PC-9 (cell line): ENCODE measurements at regions not wholly inside any gene's neighbourhood (a gene's known extent, or its start where the extent isn't known, plus 50 kb on each side); places are given as distances from the start of the nearest gene placed in this dataset.

Experiments
- BruUV-seq: library from RNA; stranded (reverse); fragments of 400-500 nt; replicated peaks from 2 replicates; lab custom pipeline; 2021; lab: Mats Ljungman, UMichigan
- CTCF ChIA-PET: fragments of 300-600 bp; sonication (Branson Sonifier 250); formaldehyde crosslinking; loops from one replicate; lab custom pipeline; 2022; ENCODE audit warnings: antibody characterized with exemption; lab: Charles Lee
- POLR2A ChIA-PET: fragments of 300-600 bp; sonication (Branson Sonifier 250); formaldehyde crosslinking; loops from one replicate; lab custom pipeline; 2022; ENCODE audit warnings: antibody characterized with exemption; ENCODE audit not compliant: unreplicated experiment; lab: Charles Lee
- DNase-seq, 2 experiments: peaks; one replicate each; pipeline versions ENCODE4 v3.0.0 to v3.0.0-alpha.2; 2015 to 2022; ENCODE audit warnings: mixed read lengths in 1 of 2
- H2AFZ ChIP-seq: fragments of 200-600 bp; sonication (generic); 2 replicates; pipeline ENCODE4 v1.8.1; 2017; ENCODE audit warnings: antibody characterized with exemption
- H3F3A ChIP-seq: fragments of 200-600 bp; sonication (generic); 2 replicates; pipeline ENCODE4 v1.8.1; 2017; ENCODE audit warnings: antibody characterized with exemption, mild to moderate bottlenecking, low read depth; ENCODE audit not compliant: insufficient read depth
- H3K27ac ChIP-seq: fragments of 200-600 bp; sonication (generic); 2 replicates; pipeline ENCODE4 v1.6.1; 2016; ENCODE audit warnings: mixed run types
- H3K27me3 ChIP-seq: fragments of 200-600 bp; sonication (generic); 2 replicates; pipeline ENCODE4 v1.6.1; 2016; ENCODE audit warnings: low read depth, mixed run types; ENCODE audit not compliant: insufficient read depth
- H3K36me3 ChIP-seq: fragments of 200-600 bp; sonication (generic); 2 replicates; pipeline ENCODE4 v1.6.1; 2016; ENCODE audit warnings: low read depth, mixed run types
- H3K4me1 ChIP-seq: fragments of 200-600 bp; sonication (generic); replicated peaks from 2 replicates; pipeline ENCODE4 v1.6.1; 2016; ENCODE audit warnings: mixed run types; ENCODE audit not compliant: insufficient read depth
- H3K4me2 ChIP-seq: fragments of 200-600 bp; sonication (generic); 2 replicates; pipeline ENCODE4 v1.6.1; 2017; ENCODE audit warnings: mixed run types
- H3K4me3 ChIP-seq: fragments of 200-600 bp; sonication (generic); 2 replicates; pipeline ENCODE4 v1.6.1; 2016; ENCODE audit warnings: mixed run types
- H3K79me2 ChIP-seq: fragments of 200-600 bp; sonication (generic); 2 replicates; pipeline ENCODE4 v1.6.1; 2017; ENCODE audit warnings: low read depth, mixed run types
- H3K9me2 ChIP-seq: fragments of 200-600 bp; sonication (generic); 2 replicates; pipeline ENCODE4 v1.8.1; 2017; ENCODE audit warnings: mild to moderate bottlenecking; ENCODE audit not compliant: insufficient read depth
- H3K9me3 ChIP-seq: fragments of 200-600 bp; sonication (generic); 2 replicates; pipeline ENCODE4 v1.8.1; 2016; ENCODE audit warnings: low read depth; ENCODE audit not compliant: insufficient read depth
- H4K20me1 ChIP-seq: fragments of 200-600 bp; sonication (generic); 2 replicates; pipeline ENCODE4 v1.8.1; 2017; ENCODE audit not compliant: insufficient read depth
- EZH2 ChIP-seq: fragments of 200-600 bp; sonication (generic); IDR thresholded peaks from 2 replicates; pipeline ENCODE4 v1.8.0; 2017; ENCODE audit warnings: antibody characterized with exemption, low read depth
- intact Hi-C: fragments of 100-400 bp; cut with micrococcal nuclease; formaldehyde crosslinking; loops from one replicate; pipeline ENCODE4 v1.10.0; 2022; ENCODE audit not compliant: unreplicated experiment
- TF ChIP-seq, protein P1 (sequence below): fragments of 200-600 bp; sonication (generic); conservative IDR thresholded peaks from 2 replicates; pipeline ENCODE4 v1.6.1; 2017; ENCODE audit warnings: mixed run types, antibody characterized with exemption, mild to moderate bottlenecking, moderate library complexity

DNA sequence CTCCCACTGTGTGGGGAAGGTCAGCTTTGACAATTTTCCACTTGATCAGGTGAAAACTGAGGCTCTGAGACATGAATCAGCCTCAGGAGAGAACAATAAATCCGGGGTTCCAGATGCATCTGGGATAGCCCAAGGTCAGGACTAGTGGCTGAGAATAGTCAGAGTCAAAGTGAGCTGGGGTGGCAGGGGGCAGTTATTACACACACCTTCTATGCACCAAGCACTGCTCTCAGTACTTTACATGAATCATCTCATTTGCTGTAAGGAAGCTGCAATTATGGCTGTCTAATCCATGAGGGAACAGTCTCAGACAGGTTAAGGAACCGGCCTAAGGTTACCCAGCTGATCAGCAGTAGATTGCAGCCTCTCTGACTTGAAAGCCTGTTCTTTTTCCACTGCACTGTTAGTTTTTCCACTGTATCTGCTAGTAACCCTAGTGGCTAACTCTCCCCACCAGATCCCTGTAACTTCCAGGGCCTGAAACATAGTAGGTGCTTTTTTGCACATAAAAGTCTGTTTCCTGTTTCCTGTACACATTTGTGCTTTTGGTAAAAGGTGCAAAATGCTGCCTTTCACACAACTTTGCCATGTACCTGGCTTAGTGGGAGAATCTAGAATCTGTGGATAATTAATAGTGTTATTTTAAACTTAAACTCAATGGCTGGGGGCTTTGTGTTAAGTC is 125.9 kb downstream of the EMX2 start:
- H3K27ac ChIP-seq = no peak overlapping the region
- H3K4me1 ChIP-seq = 0 out of 2 replicates have a peak, but pooled peaks cover 3% of the 10 kb centered on the region
- H3K36me3 ChIP-seq = no peaks in the 10 kb centered on the region
- no peak overlapping the region for H3K4me2 ChIP-seq
- TF ChIP-seq EZH2 = no peak
- TF ChIP-seq, protein P1, sequence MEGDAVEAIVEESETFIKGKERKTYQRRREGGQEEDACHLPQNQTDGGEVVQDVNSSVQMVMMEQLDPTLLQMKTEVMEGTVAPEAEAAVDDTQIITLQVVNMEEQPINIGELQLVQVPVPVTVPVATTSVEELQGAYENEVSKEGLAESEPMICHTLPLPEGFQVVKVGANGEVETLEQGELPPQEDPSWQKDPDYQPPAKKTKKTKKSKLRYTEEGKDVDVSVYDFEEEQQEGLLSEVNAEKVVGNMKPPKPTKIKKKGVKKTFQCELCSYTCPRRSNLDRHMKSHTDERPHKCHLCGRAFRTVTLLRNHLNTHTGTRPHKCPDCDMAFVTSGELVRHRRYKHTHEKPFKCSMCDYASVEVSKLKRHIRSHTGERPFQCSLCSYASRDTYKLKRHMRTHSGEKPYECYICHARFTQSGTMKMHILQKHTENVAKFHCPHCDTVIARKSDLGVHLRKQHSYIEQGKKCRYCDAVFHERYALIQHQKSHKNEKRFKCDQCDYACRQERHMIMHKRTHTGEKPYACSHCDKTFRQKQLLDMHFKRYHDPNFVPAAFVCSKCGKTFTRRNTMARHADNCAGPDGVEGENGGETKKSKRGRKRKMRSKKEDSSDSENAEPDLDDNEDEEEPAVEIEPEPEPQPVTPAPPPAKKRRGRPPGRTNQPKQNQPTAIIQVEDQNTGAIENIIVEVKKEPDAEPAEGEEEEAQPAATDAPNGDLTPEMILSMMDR = no peak
- H3K27me3 ChIP-seq = no peaks in the 10 kb centered on the region
- intact Hi-C loops = no loop called here
- no peak overlapping the region for H3K4me3 ChIP-seq
- CTCF ChIA-PET = no interaction called here
- POLR2A ChIA-PET = no interaction called here
- DNase-seq = no peak
- H4K20me1 ChIP-seq = no peaks in the 10 kb centered on the region
- no peaks in the 10 kb centered on the region for H3F3A ChIP-seq
- no peak overlapping the region for H2AFZ ChIP-seq
- no TSS peak for BruUV-seq
- no peaks in the 10 kb centered on the region for H3K9me3 ChIP-seq
- H3K79me2 ChIP-seq = no peaks in the 10 kb centered on the region
- H3K9me2 ChIP-seq = no peaks in the 10 kb centered on the region

- Histone ChIP-seq H3K27me3 (no peaks in the 10 kb centered on the region), H3K36me3 (no peaks in the 10 kb centered on the region), H2AFZ (no peak overlapping the region), H3K4me1 (no peaks in the 10 kb centered on the region), H4K20me1 (no peaks in the 10 kb centered on the region), H3K27ac (no peak overlapping the region), H3K9me2 (no peaks in the 10 kb centered on the region), H3K4me2 (no peak overlapping the region), H3K9me3 (no peaks in the 10 kb centered on the region), H3F3A (no peaks in the 10 kb centered on the region), H3K4me3 (no peak overlapping the region), H3K79me2 (no peaks in the 10 kb centered on the region)
- ChIA-PET CTCF (no interaction called here), POLR2A (no interaction called here)
- intact Hi-C loops = no loop called here
- no peak for DNase-seq
- no peak for TF ChIP-seq EZH2
- TF ChIP-seq, protein P1 = no peak
- no TSS peak for BruUV-seq
These were observed 126.6 kb downstream of the EMX2 start for GRCh38 chr10:117669122-117669521.

GRCh38 chr10:117670116-117670904 is 127.8 kb downstream of the EMX2 start:
- H3K27me3 ChIP-seq = no peaks in the 10 kb centered on the region
- no peak overlapping the region for H3K27ac ChIP-seq
- H3K9me3 ChIP-seq = no peaks in the 10 kb centered on the region
- intact Hi-C loops = no loop called here
- no peak for TF ChIP-seq EZH2
- TF ChIP-seq, protein P1 = no peak
- no peak for DNase-seq
- POLR2A ChIA-PET = no interaction called here
- H3K36me3 ChIP-seq = no peaks in the 10 kb centered on the region
- no peak overlapping the region for H3K4me2 ChIP-seq
- no peaks in the 10 kb centered on the region for H3K79me2 ChIP-seq
- no peaks in the 10 kb centered on the region for H4K20me1 ChIP-seq
- no peak overlapping the region for H2AFZ ChIP-seq
- CTCF ChIA-PET = no interaction called here
- BruUV-seq = no TSS peak
- H3K9me2 ChIP-seq = no peaks in the 10 kb centered on the region
- H3F3A ChIP-seq = no peaks in the 10 kb centered on the region
- no peak overlapping the region for H3K4me3 ChIP-seq
- H3K4me1 ChIP-seq = no peaks in the 10 kb centered on the region
